T-helper 1 cell treated with Interleukin-12 subunit alpha and Interleukin-12 subunit beta and Interleukin-4 antibody, amounts not matched to agents 30 ng/mL and 1 ng/mL, for 36 hours (primary cell): ENCODE measurements at regions not wholly inside any gene's neighbourhood (a gene's known extent, or its start where the extent isn't known, plus 50 kb on each side); places are given as distances from the start of the nearest gene placed in this dataset.
"Not testable (repeated sequence)": the region's sequence is repeated elsewhere in the genome, so short reads cannot be mapped to it uniquely, and the experiment has no call there.

Experiments
- intact Hi-C: fragments of 100-400 bp; cut with micrococcal nuclease; formaldehyde crosslinking; loops from one replicate; pipeline ENCODE4 v1.15.1; 2024

GRCh38 chr5:39717176-39717897 is 292.6 kb upstream of the DAB2 start:
- intact Hi-C loops, result loop anchor here (10.0 kb wide), 2 partner anchors 787 to 857 kb away; no protein-coding TSS in a partner anchor

GRCh38 chr5:39716532-39717028 is 291.8 kb upstream of the DAB2 start:
- intact Hi-C loops, result loop anchor here (10.0 kb wide), 2 partner anchors 788 to 858 kb away; no protein-coding TSS in a partner anchor

- intact Hi-C loops, result loop anchor here (1.0 to 10.0 kb wide), 8 partner anchors 137 to 1165 kb away; no protein-coding TSS in a partner anchor
Measured at GRCh38 chr5:39714036-39714698, 289.4 kb upstream of the DAB2 start.

- intact Hi-C loops, result loop anchor here (5.0 to 10.0 kb wide), 3 partner anchors 136 to 861 kb away; no protein-coding TSS in a partner anchor
Measured at GRCh38 chr5:39713250-39713916, 288.6 kb upstream of the DAB2 start.

- intact Hi-C loops, result loop anchor here (5.0 to 10.0 kb wide), 3 partner anchors 135 to 862 kb away; no protein-coding TSS in a partner anchor
Measured at GRCh38 chr5:39712316-39713249, 287.8 kb upstream of the DAB2 start.

- intact Hi-C loops, result loop anchor here (5.0 to 10.0 kb wide), 3 partner anchors 135 to 863 kb away; no protein-coding TSS in a partner anchor
Measured at GRCh38 chr5:39711821-39712220, 287.0 kb upstream of the DAB2 start.

- intact Hi-C loops, result no loop called here
Measured at GRCh38 chr5:39709032-39709431, 284.3 kb upstream of the DAB2 start.

GRCh38 chr5:39702928-39703327 is 278.1 kb upstream of the DAB2 start:
- intact Hi-C loops, result no loop called here

- intact Hi-C loops, result no loop called here
Measured at GRCh38 chr5:39700523-39700922, 275.7 kb upstream of the DAB2 start.

- intact Hi-C loops, result no loop called here
Measured at GRCh38 chr5:39698838-39699560, 274.2 kb upstream of the DAB2 start.

GRCh38 chr5:39697881-39698280 is 273.1 kb upstream of the DAB2 start:
- intact Hi-C loops, result no loop called here

- intact Hi-C loops, result no loop called here
Measured at GRCh38 chr5:39696672-39697398, 272.1 kb upstream of the DAB2 start.

GRCh38 chr5:39691993-39692392 is 267.2 kb upstream of the DAB2 start:
- intact Hi-C loops, result no loop called here

- intact Hi-C loops, result no loop called here
Measured at GRCh38 chr5:39691136-39691535, 266.4 kb upstream of the DAB2 start.

GRCh38 chr5:39689919-39690318 is 265.1 kb upstream of the DAB2 start:
- intact Hi-C loops, result no loop called here

- intact Hi-C loops, result not testable (repeated sequence)
Measured at GRCh38 chr5:39687924-39688323, 263.1 kb upstream of the DAB2 start.

- intact Hi-C loops, result no loop called here
Measured at GRCh38 chr5:39680213-39680612, 255.4 kb upstream of the DAB2 start.

- intact Hi-C loops, result no loop called here
Measured at GRCh38 chr5:39678534-39678933, 253.8 kb upstream of the DAB2 start.

GRCh38 chr5:39675676-39676075 is 250.9 kb upstream of the DAB2 start:
- intact Hi-C loops, result no loop called here
